ENCODE measurements at regions not wholly inside any gene's neighbourhood (a gene's known extent, or its start where the extent isn't known, plus 50 kb on each side); places are given as distances from the start of the nearest gene placed in this dataset.
"Not testable (repeated sequence)": the region's sequence is repeated elsewhere in the genome, so short reads cannot be mapped to it uniquely, and the experiment has no call there.

GRCh38 chr9:67711429-67711828 lies 147.3 kb upstream of the ANKRD20A1 start:
- not testable (repeated sequence) for TF ChIP-seq EZH2phosphoT487 (IDR thresholded peaks at IDR 0.05; ENCODE audit: unreplicated experiment); POLR2AphosphoS5 (IDR thresholded peaks at IDR 0.05; ENCODE audit: low read depth); CREB1 (CRISPR knock-in tag; IDR thresholded peaks at IDR 0.05; ENCODE audit: low read depth); EZH2 (IDR thresholded peaks at IDR 0.05; ENCODE audit: low read depth, unreplicated experiment); ZNF331 (CRISPR knock-in tag; IDR thresholded peaks at IDR 0.05; ENCODE audit: low read depth); NANOG (IDR thresholded peaks at IDR 0.05; ENCODE audit: borderline replicate concordance); REST (IDR thresholded peaks at IDR 0.05; ENCODE audit: unreplicated experiment)
- TF ChIP-seq, protein P1, sequence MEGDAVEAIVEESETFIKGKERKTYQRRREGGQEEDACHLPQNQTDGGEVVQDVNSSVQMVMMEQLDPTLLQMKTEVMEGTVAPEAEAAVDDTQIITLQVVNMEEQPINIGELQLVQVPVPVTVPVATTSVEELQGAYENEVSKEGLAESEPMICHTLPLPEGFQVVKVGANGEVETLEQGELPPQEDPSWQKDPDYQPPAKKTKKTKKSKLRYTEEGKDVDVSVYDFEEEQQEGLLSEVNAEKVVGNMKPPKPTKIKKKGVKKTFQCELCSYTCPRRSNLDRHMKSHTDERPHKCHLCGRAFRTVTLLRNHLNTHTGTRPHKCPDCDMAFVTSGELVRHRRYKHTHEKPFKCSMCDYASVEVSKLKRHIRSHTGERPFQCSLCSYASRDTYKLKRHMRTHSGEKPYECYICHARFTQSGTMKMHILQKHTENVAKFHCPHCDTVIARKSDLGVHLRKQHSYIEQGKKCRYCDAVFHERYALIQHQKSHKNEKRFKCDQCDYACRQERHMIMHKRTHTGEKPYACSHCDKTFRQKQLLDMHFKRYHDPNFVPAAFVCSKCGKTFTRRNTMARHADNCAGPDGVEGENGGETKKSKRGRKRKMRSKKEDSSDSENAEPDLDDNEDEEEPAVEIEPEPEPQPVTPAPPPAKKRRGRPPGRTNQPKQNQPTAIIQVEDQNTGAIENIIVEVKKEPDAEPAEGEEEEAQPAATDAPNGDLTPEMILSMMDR (conservative IDR thresholded peaks at IDR 0.05; ENCODE audit: low read depth in 2 of 2) = not testable (repeated sequence)
- TF ChIP-seq, protein P2, sequence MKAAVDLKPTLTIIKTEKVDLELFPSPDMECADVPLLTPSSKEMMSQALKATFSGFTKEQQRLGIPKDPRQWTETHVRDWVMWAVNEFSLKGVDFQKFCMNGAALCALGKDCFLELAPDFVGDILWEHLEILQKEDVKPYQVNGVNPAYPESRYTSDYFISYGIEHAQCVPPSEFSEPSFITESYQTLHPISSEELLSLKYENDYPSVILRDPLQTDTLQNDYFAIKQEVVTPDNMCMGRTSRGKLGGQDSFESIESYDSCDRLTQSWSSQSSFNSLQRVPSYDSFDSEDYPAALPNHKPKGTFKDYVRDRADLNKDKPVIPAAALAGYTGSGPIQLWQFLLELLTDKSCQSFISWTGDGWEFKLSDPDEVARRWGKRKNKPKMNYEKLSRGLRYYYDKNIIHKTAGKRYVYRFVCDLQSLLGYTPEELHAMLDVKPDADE (IDR thresholded peaks at IDR 0.05) = not testable (repeated sequence)

Data from GM23338 (cell line).